Stimulated activated CD4-positive, alpha-beta T cell treated with anti-CD3 and anti-CD28 coated beads, Interleukin-4, amount 100 ng/mL, for 1 hour (primary cell): ENCODE measurements at regions not wholly inside any gene's neighbourhood (a gene's known extent, or its start where the extent isn't known, plus 50 kb on each side); places are given as distances from the start of the nearest gene placed in this dataset.
"Not testable (repeated sequence)": the region's sequence is repeated elsewhere in the genome, so short reads cannot be mapped to it uniquely, and the experiment has no call there.

Experiments used
- DNase-seq: peaks from one replicate; pipeline ENCODE4 v3.0.0-alpha.2; 2020

DNA sequence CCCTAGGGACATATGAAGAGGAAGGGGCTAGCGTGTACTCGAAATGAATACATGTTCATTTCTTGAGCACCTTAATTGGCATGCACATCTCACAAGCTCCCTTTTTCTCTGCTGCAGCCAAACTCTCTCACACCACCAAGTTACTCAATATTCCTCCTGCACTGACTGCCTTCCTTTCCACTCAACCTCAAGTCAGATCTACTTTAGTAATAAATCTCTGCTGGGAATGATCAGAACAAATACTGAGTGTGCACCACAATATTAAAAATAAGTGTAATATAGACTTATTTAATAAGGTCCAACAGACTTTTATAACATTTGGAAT is 995.8 kb upstream of the WWC1 start:
- no peak for DNase-seq

DNA sequence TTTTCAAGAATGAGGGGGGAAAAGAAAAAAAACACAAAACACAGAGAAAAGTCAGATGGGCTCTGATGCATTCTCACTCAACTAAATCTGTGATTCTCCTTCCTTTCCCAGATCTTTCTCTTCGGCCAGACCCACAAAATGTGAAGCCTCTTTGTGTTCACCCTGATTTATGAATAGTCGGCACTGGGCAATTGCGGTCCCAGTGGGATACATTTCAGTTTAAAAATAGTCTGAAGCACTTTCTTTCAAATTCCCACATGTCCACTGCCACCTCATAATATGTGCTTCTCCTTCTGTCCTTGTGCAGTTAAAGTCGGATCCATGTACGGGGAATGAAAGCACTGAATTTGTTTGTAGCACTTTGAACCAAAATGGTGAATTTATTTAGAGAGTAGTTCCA is 995.4 kb upstream of the WWC1 start:
- DNase-seq = no peak

DNA sequence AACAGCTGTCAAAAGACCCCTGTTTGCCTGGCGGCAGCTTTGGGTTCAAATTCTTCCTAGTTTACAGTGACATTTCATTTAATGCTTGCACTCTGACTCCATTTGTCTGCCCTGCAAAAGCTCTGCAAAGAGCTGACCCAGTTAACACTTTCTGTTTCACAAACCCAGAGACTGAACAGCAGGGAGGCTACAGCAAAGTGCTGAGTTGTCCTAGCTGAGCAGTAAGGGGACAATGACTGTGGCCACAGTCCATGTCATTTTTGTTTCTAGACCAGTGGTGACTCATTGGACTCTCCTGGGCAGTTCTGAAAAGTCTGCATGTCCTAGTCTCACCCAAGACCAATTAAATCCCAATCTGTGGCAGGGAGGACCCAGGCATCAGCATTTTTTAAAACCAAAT is 994.8 kb upstream of the WWC1 start:
- no peak for DNase-seq

DNA sequence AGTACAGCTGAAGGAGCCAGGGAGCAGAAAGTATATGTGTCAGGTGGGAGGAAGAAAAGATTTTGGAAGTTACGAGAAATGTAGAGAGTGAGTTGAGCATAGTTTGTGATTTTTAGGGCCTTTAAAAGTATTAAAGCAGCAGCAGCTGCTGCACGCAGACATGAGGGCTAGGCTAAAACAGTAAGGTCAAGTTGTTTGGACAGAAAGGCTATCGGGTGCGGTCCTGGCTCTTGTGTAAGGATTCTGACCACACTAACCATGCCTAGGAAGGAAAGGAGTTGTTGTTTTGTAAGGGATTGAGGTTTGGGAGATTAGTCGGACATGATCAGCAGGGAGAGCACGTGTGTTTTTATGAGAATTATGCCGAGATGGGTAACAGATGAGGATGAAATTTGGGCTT is 991.6 kb upstream of the WWC1 start:
- not testable (repeated sequence) for DNase-seq

DNA sequence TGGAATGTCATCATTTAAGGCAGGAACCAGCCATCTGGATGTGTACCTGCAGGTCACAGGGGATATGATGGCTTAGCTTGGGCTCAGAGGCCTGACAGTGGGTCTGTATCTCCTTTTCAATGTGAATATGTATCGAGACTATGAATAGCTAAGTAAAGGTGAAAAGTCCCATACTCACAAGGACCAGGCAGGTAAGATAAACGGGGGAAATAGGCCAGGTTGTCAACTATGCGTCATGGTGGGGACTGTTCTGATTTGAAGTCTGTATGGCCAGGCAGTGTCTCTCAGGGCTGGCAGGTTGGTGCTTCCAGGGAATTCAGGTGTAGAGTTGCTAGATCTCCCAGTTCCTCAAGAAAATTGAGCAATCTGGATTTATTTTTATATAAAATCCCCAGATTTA is 987.9 kb upstream of the WWC1 start:
- no peak for DNase-seq

DNA sequence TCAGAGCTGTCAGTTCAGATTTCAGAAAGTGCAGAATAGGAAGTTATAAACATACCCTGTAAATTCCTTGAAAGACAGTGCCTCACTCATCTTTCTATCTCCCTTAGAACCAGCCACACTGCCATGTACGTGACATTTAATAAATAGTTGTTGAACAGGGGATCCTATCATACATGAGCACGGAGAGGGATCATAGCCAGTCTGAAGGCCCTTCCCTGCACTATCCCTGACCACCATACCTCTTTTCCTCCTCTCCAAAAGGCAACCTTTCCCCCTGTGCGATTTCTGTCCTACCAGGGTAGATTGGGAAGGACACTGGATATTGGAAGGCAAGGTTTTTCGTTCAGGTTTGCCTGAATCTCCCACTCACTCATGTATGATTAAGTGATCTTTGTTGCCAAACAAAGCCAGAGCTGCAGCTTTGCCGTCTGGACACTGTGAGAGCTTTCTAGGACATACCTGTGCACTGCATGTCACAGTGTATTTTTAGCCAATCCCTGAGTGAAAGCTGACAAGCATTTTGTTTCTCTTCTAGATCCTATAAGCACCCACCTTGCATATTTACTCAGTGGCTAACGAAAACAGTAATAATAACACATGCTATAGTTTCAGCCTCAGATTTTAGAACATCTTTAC is 986.5 kb upstream of the WWC1 start:
- no peak for DNase-seq

DNA sequence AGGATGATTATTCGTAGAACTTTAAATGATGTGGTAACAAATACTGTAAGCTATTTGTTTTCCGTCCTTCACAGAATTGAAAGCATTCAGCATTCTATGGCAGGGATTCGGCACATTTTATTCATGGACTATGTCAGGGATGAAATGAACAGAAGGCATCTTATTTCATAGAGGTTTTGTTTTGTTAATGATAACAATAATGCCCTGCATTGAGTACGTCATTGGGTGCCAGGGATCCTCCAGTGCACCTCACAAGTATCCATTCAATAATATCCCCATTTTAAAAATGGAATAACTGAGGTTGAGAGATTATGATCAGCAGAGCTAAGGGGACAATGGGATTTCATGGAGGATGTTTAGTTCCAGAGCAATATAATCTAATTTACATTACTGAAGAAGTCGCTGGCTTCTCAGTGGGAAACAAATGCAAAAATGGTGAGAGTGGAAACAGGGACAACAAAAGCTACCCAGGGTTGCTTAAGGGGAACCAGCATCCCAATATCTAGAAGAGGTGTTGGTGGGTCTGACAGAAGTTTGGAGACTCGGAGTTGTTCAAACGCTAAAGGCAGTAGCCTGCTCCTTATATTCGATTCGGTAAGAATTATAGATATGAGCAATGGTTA is 985.7 kb upstream of the WWC1 start:
- no peak for DNase-seq

DNA sequence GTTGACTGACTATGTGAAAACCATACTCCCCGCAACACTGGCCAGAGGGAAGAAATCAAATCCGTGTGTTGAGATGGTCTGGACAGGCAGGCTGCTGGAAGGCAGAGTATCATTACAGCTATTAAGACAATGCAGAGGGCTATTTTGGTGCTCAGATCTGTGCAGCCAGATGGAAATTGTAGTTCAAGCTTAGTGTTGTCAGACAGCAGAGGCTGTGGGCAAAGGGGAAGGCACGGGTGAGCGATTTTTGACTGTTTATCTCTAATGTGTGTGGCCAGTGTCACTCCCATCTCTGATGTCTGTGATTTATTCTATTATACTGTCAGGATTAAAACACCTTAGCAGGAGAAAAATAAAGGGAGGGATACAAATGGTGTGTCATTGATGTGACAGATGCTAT is 984.4 kb upstream of the WWC1 start:
- no peak for DNase-seq

DNA sequence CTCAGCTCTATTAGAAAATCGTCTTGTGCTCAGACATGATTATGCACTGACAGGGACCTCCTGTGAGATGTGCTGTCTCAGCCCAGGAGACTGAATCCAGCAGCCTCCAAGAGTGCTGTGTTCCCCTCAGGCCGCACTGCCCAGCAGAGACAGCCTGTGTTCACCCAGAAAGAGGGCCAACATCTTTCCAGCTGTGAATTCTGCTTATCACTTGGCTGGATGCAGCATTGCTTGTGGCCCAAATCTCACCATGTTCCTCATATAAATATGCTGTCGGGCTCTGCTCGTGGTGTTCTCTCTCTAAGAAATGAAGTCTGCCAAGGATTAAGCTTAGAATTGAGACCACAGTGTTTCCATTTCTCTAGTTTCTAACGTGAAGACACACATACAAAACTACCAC is 983.0 kb upstream of the WWC1 start:
- no peak for DNase-seq

DNA sequence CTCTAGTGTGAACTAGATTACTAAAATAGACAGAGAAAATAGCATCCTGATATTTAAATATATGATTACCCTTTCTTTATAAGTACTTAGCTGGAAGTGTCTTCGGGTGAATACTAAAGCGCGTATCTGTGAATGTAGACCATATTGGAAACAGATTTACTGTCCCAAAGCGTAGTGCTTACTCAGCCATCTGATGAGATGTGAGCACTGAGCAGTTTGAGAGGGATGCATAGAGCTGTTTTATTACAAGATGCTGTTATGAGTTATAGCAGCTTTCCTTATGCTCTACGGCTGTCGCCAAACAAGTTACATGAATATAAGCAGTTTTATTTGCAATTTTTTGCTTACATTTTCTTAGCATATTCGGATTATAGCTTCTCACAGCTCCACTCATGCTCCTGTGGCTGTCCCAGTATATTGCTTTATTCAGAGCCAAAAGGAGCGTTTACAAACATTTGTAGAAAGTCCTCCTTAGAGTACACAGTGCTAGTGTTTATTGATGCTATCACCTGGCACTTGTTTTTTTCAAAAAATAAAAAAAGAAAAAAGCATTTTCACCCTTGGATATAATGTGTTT is 981.4 kb upstream of the WWC1 start:
- DNase-seq = no peak

DNA sequence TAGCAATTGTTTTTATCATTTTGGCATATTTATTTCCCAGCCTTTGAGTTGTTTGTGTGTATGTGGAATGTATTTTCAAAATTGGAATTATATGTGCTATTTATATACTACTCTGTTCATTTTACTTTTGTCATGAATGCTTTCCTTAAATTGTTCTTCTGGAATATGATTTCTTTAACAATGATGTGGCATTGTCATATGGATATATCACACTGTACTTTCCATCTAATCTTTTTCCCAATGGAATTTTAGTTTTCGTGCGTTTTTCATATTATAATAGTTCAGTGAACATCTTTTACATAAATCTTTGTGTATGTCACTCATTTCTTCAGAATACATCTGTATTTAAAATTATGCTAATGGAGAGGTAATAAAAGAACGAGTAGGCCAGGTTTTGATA is 980.1 kb upstream of the WWC1 start:
- no peak for DNase-seq

DNA sequence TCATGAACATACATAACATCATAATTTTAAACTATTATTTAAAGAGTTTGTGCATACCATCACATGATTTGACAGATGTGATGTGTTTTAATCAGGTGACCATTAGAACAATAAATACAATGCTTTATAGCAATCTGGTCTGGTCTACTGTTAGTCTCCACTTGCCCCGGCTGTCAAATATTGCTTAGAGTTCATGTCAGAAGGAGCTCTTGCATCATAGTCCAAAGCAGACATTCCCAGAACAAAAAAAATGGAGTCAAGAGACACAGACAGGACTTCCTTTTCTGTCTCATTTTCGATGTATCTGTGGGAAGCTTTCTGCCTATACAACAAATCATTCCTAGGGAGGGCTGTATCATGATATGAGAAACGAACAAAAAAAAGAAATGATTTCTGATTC is 979.2 kb upstream of the WWC1 start:
- no peak for DNase-seq

DNA sequence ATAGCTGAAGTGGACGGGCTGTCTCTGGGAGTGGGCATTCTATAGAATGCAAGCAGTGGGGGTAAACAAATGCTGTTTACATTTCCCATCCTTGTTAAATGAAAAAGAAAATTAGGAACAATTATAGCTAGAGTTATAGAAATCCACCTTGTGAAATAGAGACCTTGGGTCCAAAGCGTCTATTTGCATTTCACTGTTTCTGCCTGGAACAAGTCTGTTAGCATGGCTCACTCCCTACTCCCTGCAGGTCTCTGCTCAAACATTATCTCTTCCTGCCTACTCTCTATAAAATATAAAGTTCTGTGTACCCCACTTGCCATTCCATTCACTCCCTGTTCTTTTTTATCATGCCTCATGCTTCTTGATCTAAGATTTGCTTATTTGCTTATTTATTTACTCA is 975.7 kb upstream of the WWC1 start:
- no peak for DNase-seq

DNA sequence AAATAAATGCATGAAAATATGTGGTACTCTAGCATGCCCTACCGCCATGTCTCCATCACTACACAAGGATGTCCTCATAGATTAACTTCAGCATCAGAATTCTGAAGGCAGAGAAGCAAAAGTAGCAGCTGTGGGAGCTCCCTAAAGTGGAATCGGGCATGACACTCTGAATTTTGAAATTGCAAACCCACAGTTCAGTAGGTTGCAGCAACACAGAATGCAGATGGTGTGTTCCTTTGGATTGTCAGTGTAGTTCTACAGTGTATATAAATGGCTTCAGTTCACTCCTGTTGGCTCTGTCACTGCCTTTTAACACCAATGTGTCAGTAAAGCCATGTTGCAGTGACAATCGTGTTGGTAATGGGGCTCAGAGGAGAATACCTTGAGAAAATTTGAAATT is 973.6 kb upstream of the WWC1 start:
- no peak for DNase-seq

DNA sequence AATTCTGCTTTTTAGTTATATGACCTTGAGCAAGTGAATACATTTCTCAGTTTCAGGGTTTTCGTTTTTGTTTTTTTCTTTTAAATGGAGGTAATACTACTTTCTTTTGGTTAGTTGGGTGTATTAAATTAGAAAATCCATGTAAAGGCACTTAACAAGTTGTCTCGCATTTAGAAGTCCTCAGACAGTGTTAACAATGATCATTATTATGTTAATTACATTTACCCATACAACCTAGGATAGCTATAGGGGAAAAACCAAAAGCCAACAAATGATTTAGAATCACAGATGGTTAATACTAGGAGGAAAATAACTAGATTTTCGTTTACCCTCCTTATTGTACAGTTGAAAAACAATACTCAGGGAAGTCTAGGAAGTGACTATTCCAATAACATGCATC is 972.2 kb upstream of the WWC1 start:
- DNase-seq = no peak

DNA sequence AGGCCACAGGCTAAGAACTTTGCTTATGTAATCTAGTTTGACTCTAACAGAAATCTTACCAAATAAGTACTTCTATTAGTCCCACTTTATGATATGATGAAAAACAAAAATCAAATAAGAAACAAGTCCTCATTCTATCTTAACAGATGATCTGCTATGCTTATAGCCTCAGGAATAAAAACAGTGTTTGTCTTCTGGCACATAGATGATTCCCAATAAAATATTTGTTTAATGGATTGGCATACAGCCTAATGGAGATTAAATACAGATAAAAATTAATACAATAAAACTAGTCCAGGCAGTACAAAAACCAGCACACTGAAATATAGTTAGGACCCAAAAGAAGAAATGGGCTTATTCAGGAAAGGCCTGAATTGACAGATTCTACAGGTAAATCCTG is 971.4 kb upstream of the WWC1 start:
- DNase-seq = no peak

DNA sequence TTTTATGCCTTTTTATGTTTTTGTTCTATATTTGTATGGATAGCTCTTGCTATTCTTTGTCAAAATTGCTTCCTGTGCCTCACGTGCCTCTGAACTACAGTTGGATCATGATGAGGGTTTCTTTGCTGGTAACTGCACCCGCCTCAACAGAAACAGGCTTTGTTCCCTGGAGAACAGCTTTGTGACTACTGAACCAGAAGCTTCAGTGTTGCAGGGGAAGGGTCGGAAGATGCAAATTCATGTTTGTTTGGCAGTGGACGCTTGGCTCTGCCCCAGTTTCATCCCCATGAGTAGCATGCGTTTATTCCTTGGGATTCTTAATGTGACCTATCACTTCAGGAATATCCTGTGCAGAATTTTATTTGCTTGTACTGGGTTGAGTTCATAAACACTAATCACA is 959.1 kb upstream of the WWC1 start:
- DNase-seq = no peak

DNA sequence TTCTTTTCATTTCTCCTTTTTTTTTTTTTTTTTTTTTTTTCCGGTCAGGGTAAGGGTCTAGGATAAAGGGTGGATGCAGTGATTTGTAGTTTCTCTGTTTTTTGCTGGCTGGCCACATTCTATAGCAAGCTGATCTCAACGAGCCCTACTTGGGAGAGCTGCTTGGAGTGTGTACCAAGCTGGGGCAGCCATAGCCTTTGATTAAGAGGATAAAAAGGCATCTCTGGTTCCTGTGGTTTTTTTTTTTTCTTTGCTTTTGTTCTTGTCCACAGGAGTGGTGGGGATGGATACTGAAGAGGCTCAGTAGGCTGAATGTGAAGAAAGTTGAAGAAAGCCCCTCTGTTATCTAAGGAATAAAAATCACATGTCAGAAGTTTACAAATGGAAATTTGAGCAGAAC is 955.3 kb upstream of the WWC1 start:
- no peak for DNase-seq

DNA sequence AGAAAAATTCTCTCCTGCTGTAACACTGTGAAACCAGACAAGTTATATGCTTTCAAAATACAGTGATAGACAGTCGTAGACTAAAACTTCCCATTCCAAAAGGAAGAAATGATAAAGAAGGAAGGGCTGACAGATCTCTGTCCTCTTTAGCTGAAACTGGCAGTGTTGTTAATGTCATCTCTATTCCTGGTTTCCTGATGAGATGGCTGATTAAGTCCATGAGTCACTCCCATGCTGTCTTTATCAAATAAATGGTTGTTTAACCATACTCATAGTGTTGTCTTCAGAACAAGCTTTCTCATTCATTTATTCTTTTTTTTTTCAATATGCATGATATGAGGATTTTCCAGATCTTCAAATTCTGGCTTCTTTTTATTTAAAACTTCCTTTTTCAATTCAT is 952.2 kb upstream of the WWC1 start:
- no peak for DNase-seq

DNA sequence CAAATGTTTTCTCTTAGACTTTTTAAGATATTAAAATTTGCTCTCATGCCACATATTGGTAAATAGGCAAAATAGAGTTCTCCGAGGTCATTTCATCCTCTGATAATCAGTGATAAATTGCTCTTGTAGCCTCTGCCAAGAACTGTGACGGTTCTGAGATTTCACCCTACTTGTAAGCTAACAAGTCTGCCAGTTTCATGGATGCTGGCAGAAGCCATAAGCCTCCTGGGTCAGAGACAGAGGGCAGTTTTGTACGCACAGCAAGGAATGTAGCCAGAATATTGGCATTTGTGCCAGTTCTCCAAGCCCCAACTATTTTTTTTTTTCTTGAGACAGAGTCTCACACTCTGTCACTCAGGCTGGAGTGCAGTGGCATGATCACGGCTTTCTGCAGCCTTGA is 945.0 kb upstream of the WWC1 start:
- no peak for DNase-seq

DNA sequence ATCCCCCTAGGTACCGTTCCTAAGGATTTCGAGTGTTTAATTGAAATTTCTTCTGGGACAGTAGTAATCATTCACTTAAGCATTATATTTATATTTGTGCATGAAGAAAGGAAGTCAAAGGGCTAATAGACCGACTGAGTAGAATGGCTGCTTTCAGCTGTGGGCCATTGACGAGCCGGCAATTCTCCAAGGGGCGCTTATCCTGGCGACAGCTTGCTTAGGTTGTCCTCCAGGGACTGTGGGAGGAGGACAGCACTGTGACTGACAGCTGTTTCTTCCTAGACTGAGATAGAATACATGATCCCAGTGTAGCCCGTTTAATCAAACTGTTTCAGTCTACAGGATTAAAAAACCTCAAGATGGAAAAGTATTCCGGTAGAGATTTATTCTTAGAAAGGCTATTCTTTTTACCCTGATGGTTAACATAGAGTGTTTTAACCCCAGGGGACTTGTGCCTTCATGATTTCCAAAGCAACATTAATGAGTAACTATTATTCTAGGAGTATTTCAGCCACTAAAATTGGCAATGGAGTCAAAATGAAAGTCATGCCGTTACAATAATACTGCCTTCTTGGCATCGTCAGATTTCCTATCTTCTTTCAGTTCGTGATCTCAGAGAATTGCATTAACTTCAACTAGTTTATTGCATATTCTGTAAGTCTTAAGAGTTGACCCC is 943.1 kb upstream of the WWC1 start:
- DNase-seq = no peak

DNA sequence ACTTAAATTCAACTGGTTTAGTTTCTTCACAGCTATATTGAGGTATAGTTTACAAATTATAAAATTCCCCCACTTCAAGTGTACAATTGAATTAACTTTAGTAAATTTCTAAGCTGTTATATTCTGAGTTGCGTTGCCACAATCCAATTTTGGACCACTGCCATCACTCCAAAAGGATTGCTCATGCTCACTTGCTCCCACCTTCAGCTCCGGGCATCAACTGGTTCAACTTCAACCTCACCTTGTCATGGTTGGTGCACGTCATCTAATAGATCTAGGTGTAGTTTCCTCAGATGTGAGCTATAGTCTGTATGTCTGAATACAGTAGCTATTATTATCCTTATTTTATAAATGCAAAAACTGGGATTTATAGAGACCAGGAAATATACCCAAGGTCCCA is 942.5 kb upstream of the WWC1 start:
- no peak for DNase-seq

DNA sequence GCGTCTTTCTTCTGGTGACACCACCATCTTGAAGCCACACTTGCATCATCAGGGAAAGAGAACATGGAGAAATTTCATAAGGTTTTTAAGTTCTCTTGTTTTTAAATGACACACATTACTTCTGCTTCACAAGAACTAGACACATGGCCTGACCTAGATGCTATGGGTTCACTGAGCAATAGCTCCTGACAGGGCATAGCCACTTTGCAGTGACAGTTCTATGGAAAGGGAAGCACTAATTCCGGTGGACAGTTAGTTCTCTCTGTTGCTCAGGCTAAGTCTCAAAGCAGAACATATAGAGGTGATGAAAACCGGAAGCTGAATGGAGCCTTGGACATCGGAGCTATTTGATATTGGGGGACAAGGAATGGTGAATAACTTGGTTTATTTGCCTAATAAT is 940.1 kb upstream of the WWC1 start:
- no peak for DNase-seq

DNA sequence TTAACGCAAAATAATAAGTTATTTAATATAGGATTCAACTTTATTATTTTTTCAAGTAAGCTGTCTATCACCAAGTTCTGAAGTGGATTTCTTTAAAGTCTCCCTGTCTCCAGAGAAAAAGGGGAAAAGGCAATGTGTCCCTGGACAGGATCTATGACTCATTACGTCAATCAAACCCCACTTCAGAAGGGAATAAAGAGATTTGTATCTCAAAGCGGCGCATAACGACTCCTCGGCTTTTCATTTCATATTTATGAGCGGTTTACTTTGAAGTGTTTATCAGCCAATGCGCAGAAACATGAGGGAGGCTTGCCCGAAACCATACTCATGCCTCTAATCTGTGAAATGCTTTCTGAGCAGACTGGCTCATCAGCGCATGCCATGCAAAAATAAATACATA is 938.6 kb upstream of the WWC1 start:
- DNase-seq = no peak

DNA sequence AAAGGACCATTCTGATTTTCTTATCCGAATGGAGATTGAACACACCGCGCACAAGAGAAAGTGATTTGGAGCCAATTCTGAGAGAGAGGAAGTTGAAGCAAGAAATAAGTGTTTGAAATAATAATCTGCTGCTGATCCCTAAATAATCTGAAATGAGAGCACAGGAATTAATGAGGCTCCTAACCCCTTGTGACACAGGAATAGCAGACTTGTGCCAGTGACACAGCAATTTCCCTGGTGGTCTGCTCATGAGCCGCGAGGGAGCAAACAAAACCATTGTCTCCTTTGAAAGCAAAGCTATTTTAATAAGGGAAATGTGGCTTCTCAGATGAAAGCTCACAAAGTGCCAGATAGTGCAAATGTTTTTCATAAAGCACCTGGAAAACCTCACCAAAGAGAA is 936.1 kb upstream of the WWC1 start:
- no peak for DNase-seq
